Stomach (tissue), 4 donors: ENCODE measurements at regions not wholly inside any gene's neighbourhood (a gene's known extent, or its start where the extent isn't known, plus 50 kb on each side); places are given as distances from the start of the nearest gene placed in this dataset.

Experiments used
- POLR2A ChIP-seq, 4 donors: fragments of 450-650 bp; IDR thresholded peaks; one replicate each; pipeline ENCODE4 v1.6.1; 2016; ENCODE audit warnings: antibody characterized with exemption in 4 of 4, control low read depth in 2 of 4, mild to moderate bottlenecking in 1 of 4, moderate library complexity in 1 of 4
- POLR2AphosphoS5 ChIP-seq, 3 donors: sonication (generic); formaldehyde crosslinking; IDR thresholded peaks; one replicate each; pipeline ENCODE4 v1.6.1; 2016; ENCODE audit warnings: antibody characterized with exemption in 3 of 3
- TF ChIP-seq, protein P1 (sequence below), 7 experiments: fragments of 450-650 bp in 4 of 7; fragments of 200-600 bp in 3 of 7; sonication (generic) in 3 of 7; IDR thresholded peaks; one replicate each; pipeline ENCODE4 v1.5.1; 2016 to 2019; ENCODE audit warnings: antibody characterized with exemption in 7 of 7, control low read depth in 2 of 7, mild to moderate bottlenecking in 1 of 7

DNA sequence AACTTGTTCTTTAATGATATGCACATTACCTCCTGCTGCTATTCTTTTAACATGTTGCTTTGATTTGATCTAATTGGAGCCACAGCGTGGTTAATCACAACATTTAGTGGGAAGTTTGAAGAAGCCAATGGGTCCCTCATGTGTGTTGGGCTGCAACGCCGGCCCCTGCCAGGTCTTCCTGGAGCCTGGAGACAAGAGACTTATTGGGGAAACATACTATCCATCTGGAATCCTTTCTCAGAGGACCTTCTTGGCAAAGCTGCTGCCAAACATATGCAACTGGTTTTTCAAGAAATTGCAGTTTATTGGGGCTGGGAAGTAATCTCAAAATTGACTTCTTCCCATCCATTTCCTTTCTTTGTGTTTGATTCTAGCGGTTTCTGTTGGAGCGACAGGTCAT is 396.3 kb upstream of the PROK2 start:
- TF ChIP-seq POLR2AphosphoS5 (IDR thresholded peaks at IDR 0.05), result no peak
- TF ChIP-seq, protein P1, sequence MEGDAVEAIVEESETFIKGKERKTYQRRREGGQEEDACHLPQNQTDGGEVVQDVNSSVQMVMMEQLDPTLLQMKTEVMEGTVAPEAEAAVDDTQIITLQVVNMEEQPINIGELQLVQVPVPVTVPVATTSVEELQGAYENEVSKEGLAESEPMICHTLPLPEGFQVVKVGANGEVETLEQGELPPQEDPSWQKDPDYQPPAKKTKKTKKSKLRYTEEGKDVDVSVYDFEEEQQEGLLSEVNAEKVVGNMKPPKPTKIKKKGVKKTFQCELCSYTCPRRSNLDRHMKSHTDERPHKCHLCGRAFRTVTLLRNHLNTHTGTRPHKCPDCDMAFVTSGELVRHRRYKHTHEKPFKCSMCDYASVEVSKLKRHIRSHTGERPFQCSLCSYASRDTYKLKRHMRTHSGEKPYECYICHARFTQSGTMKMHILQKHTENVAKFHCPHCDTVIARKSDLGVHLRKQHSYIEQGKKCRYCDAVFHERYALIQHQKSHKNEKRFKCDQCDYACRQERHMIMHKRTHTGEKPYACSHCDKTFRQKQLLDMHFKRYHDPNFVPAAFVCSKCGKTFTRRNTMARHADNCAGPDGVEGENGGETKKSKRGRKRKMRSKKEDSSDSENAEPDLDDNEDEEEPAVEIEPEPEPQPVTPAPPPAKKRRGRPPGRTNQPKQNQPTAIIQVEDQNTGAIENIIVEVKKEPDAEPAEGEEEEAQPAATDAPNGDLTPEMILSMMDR (IDR thresholded peaks at IDR 0.05), result no peak
- TF ChIP-seq POLR2A (IDR thresholded peaks at IDR 0.05), result no peak
